Body of pancreas (tissue), 4 donors: ENCODE measurements at regions not wholly inside any gene's neighbourhood (a gene's known extent, or its start where the extent isn't known, plus 50 kb on each side); places are given as distances from the start of the nearest gene placed in this dataset.
"Not testable (repeated sequence)": the region's sequence is repeated elsewhere in the genome, so short reads cannot be mapped to it uniquely, and the experiment has no call there.

Experiments
- ATAC-seq: fragments of 150-250 bp; one replicate; pipeline ENCODE4 v1.9.1; 2016
- DNase-seq, 4 donors: peaks; one replicate each; pipeline ENCODE4 v3.0.0-alpha.2; 2019
- H3K27ac ChIP-seq, 4 donors: fragments of 200-600 bp; sonication (generic); 1 replicate in 3 of 4; 2 replicates in 1 of 4; pipeline versions ENCODE4 v1.5.1 to v1.6.1; 2016 to 2019; ENCODE audit warnings: mild to moderate bottlenecking in 1 of 4, mixed read lengths in 1 of 4, moderate library complexity in 1 of 4
- H3K27me3 ChIP-seq, 2 donors: fragments of 200-600 bp; sonication (generic); one replicate each; pipeline ENCODE4 v1.6.0; 2016; ENCODE audit warnings: mild to moderate bottlenecking in 1 of 2
- H3K36me3 ChIP-seq, 2 donors: fragments of 200-600 bp; sonication (generic); replicated peaks in 1 of 2; 2 replicates each; pipeline ENCODE4 v1.5.1; 2016; ENCODE audit warnings: low read depth in 2 of 2; ENCODE audit not compliant: insufficient read depth in 1 of 2
- H3K4me1 ChIP-seq: fragments of 200-600 bp; sonication (generic); one replicate; pipeline ENCODE4 v1.6.0; 2016
- H3K4me3 ChIP-seq, 2 donors: fragments of 200-600 bp; sonication (generic); 1 replicate in 1 of 2; 2 replicates in 1 of 2; pipeline ENCODE4 v1.5.1; 2016 to 2019
- H3K9me3 ChIP-seq, 3 donors: fragments of 200-600 bp; sonication (generic); 1 replicate in 2 of 3; 2 replicates in 1 of 3; pipeline ENCODE4 v1.5.1; 2016
- POLR2A ChIP-seq, 3 donors: fragments of 450-650 bp; IDR thresholded peaks; one replicate each; pipeline ENCODE4 v1.6.1; 2016; ENCODE audit warnings: antibody characterized with exemption in 3 of 3, mild to moderate bottlenecking in 2 of 3
- WGBS, 2 donors: methylation state at CpG; one replicate each; pipeline ENCODE4 v1.1.5; 2017; 5-methylcytosine and 5-hydroxymethylcytosine counted together
- intact Hi-C: fragments of 100-400 bp; cut with DNase I; formaldehyde crosslinking; loops from one replicate; pipeline ENCODE4 v1.15.1; 2023
- TF ChIP-seq, protein P1 (sequence below), 7 experiments: fragments of 450-650 bp in 4 of 7; fragments of 200-600 bp in 3 of 7; sonication (generic) in 3 of 7; IDR thresholded peaks; one replicate each; pipeline ENCODE4 v1.5.1; 2016 to 2019; ENCODE audit warnings: antibody characterized with exemption in 7 of 7

- H3K36me3 ChIP-seq = no peaks in the 10 kb centered on the region
- TF ChIP-seq, protein P1, sequence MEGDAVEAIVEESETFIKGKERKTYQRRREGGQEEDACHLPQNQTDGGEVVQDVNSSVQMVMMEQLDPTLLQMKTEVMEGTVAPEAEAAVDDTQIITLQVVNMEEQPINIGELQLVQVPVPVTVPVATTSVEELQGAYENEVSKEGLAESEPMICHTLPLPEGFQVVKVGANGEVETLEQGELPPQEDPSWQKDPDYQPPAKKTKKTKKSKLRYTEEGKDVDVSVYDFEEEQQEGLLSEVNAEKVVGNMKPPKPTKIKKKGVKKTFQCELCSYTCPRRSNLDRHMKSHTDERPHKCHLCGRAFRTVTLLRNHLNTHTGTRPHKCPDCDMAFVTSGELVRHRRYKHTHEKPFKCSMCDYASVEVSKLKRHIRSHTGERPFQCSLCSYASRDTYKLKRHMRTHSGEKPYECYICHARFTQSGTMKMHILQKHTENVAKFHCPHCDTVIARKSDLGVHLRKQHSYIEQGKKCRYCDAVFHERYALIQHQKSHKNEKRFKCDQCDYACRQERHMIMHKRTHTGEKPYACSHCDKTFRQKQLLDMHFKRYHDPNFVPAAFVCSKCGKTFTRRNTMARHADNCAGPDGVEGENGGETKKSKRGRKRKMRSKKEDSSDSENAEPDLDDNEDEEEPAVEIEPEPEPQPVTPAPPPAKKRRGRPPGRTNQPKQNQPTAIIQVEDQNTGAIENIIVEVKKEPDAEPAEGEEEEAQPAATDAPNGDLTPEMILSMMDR (IDR thresholded peaks at IDR 0.05) = no peak
- TF ChIP-seq POLR2A (IDR thresholded peaks at IDR 0.05) = no peak
- no peaks in the 10 kb centered on the region for H3K4me1 ChIP-seq
- ATAC-seq (no peak), DNase-seq (no peak)
- intact Hi-C loops = no loop called here
- no peaks in the 10 kb centered on the region for H3K9me3 ChIP-seq
- no peaks in the 10 kb centered on the region for H3K27me3 ChIP-seq
- H3K4me3 ChIP-seq = no peak overlapping the region
- H3K27ac ChIP-seq = no peak overlapping the region
- 92 to 96% methylated on average over 1 of the region's 1 CpG for WGBS, 2 donors
Measured at GRCh38 chr6:114824409-114824808, 481.6 kb upstream of the HS3ST5 start.

DNA sequence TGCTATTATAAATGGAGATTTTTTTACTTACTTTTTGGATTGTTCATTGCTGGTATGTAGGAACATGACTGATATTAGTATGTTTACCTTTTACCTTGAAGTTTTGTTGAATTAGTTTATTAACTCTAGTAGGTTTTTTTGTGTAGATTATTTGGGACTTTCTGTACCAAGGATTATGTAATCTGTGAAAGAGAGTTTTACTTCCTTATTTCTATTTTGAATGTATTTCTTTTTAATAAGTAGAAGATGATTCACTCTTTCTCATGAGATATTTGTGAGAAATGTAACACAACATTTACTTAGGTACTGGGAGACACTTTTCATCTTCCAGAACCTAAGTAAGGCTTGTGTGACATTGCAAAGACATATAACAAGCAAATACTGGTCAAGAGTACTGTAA, 473.9 kb upstream of the HS3ST5 start:
- intact Hi-C loops = no loop called here
- DNase-seq (no peak), ATAC-seq (no peak)
- no peaks in the 10 kb centered on the region for H3K36me3 ChIP-seq
- H3K27me3 ChIP-seq = no peaks in the 10 kb centered on the region
- no peaks in the 10 kb centered on the region for H3K9me3 ChIP-seq
- no peak overlapping the region for H3K4me3 ChIP-seq
- no peak overlapping the region for H3K27ac ChIP-seq
- no peak for TF ChIP-seq POLR2A (IDR thresholded peaks at IDR 0.05)
- TF ChIP-seq, protein P1 (IDR thresholded peaks at IDR 0.05) = no peak
- H3K4me1 ChIP-seq = no peaks in the 10 kb centered on the region

DNA sequence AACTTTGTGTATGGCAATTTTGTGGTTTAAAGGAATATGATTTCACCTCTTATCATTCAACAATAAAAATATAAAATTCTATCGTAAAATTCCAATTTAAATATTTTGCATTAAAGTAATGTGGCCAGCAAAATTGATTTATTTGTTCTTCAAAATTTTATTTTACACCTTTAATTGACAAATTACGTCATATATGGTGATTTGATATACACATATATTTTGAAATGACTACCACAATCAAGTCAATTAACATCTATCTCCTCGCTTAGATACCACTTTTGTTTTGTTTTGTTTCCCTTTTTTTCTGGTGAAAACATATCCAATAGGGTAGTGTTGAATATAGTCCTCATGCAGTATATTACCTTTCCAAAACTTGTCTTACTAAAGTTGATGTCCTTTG, 467.6 kb upstream of the HS3ST5 start:
- no peak for TF ChIP-seq POLR2A (IDR thresholded peaks at IDR 0.05)
- TF ChIP-seq, protein P1 (IDR thresholded peaks at IDR 0.05) = no peak
- Histone ChIP-seq H3K4me1 (no peaks in the 10 kb centered on the region), H3K4me3 (no peak overlapping the region), H3K27ac (no peak overlapping the region), H3K27me3 (no peaks in the 10 kb centered on the region), H3K9me3 (no peaks in the 10 kb centered on the region), H3K36me3 (no peaks in the 10 kb centered on the region)
- DNase-seq = no peak
- ATAC-seq = no peak
- WGBS, 2 donors = 77 to 80% methylated on average over 3 of the region's 3 CpGs
- intact Hi-C loops = no loop called here

GRCh38 chr6:114805426-114805825, 462.6 kb upstream of the HS3ST5 start:
- H3K36me3 ChIP-seq, H3K9me3 ChIP-seq, H3K4me1 ChIP-seq, intact Hi-C loops, ATAC-seq, DNase-seq, H3K27me3 ChIP-seq, H3K27ac ChIP-seq, H3K4me3 ChIP-seq: not testable (repeated sequence)
- WGBS, 2 donors = 79 to 94% methylated on average over 11 to 12 of the region's 12 CpGs

DNA sequence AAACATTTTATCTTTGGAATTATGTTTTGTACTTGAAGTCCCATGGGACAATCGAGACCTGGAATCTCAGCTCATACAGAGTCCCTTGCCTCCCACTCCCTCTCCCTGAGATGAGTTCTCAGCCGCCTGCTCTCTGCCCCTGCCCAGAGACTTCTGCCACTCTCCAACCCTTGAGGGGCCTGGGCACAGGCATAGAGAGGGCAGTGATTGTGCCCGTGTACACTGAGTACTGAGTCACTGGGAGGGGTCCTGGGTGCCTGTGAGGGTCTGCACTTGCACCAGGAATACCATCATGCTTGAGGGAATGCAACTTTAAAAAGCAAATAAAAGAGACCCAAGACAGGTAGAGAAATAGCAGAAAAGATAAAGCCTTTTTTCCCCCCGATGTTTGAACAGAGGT, 453.8 kb upstream of the HS3ST5 start:
- 63 to 68% methylated on average over 4 of the region's 4 CpGs for WGBS, 2 donors
- Histone ChIP-seq H3K4me3 (no peak overlapping the region), H3K9me3 (no peaks in the 10 kb centered on the region), H3K4me1 (no peaks in the 10 kb centered on the region), H3K27ac (no peak overlapping the region), H3K27me3 (no peaks in the 10 kb centered on the region), H3K36me3 (no peaks in the 10 kb centered on the region)
- DNase-seq (no peak), ATAC-seq (no peak)
- intact Hi-C loops = no loop called here
- TF ChIP-seq POLR2A (IDR thresholded peaks at IDR 0.05) = no peak
- TF ChIP-seq, protein P1 (IDR thresholded peaks at IDR 0.05) = no peak
